ENCODE measurements at regions not wholly inside any gene's neighbourhood (a gene's known extent, or its start where the extent isn't known, plus 50 kb on each side); places are given as distances from the start of the nearest gene placed in this dataset.

DNA sequence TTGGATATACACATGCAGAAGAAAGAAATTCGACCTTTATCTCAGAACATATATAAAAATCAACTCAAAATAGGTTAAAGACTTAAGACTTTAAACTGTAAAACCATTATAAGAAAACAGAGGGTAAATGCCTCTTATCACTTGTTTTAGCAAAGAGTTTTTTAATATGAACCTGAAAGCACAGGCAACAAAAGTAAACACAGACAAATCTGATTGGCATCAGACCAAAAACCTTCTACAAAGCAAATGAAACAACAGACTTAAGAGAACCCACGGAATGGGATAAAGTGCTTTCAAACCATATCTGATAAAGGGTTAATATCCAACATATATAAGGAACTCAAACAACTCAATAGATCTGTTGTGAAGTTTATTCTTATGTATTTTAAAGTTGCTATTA lies 309.9 kb upstream of the OPRM1 start:
- Histone ChIP-seq H4K20me1 (ENCODE audit: control insufficient read depth, extremely low read depth, insufficient read depth, low read length) (no peaks in the 10 kb centered on the region), H3K27ac (ENCODE audit: control insufficient read depth, insufficient read depth, low read length) (no peak overlapping the region), H3K27me3 (ENCODE audit: control insufficient read depth, extremely low read depth, insufficient read depth, low read length) (no peaks in the 10 kb centered on the region), H3K9me3 (ENCODE audit: control insufficient read depth, low read depth, low read length) (no peaks in the 10 kb centered on the region), H3K4me2 (ENCODE audit: control insufficient read depth, extremely low read depth, insufficient read depth, low read depth, low read length) (no peak overlapping the region), H3K79me2 (ENCODE audit: control insufficient read depth, insufficient read depth, low read length) (no peaks in the 10 kb centered on the region), H3K36me3 (ENCODE audit: control insufficient read depth in 2 of 2, extremely low read depth in 1 of 2, insufficient read depth in 2 of 2, low read length in 2 of 2) (no peaks in the 10 kb centered on the region), H2AFZ (ENCODE audit: control insufficient read depth, low read length) (no peak overlapping the region), H3K9me1 (ENCODE audit: control insufficient read depth, extremely low read depth, insufficient read depth, low read length) (no peaks in the 10 kb centered on the region), H3K9ac (ENCODE audit: control insufficient read depth, extremely low read depth, insufficient read depth, low read length) (no peak overlapping the region), H3K4me1 (ENCODE audit: control insufficient read depth, extremely low read depth, insufficient read depth, low read length) (no peaks in the 10 kb centered on the region), H3K4me3 (ENCODE audit: control insufficient read depth in 2 of 3, extremely low read depth in 1 of 3, insufficient read depth in 2 of 3, low read depth in 1 of 3, low read length in 3 of 3) (no peak overlapping the region)
- DNase-seq (ENCODE audit: low read depth, low spot score): no peak
- FAIRE-seq: no peak
- TF ChIP-seq, protein P1, sequence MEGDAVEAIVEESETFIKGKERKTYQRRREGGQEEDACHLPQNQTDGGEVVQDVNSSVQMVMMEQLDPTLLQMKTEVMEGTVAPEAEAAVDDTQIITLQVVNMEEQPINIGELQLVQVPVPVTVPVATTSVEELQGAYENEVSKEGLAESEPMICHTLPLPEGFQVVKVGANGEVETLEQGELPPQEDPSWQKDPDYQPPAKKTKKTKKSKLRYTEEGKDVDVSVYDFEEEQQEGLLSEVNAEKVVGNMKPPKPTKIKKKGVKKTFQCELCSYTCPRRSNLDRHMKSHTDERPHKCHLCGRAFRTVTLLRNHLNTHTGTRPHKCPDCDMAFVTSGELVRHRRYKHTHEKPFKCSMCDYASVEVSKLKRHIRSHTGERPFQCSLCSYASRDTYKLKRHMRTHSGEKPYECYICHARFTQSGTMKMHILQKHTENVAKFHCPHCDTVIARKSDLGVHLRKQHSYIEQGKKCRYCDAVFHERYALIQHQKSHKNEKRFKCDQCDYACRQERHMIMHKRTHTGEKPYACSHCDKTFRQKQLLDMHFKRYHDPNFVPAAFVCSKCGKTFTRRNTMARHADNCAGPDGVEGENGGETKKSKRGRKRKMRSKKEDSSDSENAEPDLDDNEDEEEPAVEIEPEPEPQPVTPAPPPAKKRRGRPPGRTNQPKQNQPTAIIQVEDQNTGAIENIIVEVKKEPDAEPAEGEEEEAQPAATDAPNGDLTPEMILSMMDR (optimal IDR thresholded peaks at IDR 0.05 in 1 of 3, IDR thresholded peaks at IDR 0.05 in 1 of 3, conservative IDR thresholded peaks at IDR 0.05 in 1 of 3; ENCODE audit: extremely low read depth in 1 of 3, insufficient read depth in 2 of 3, low read length in 3 of 3): no peak
- no peak for TF ChIP-seq EZH2 (IDR thresholded peaks at IDR 0.05; ENCODE audit: low read length)
- dilution Hi-C loops (cut with MboI; ENCODE audit: extremely low pct_ligation_motif_present, low sequenced_read_pairs): no loop called here

DNA sequence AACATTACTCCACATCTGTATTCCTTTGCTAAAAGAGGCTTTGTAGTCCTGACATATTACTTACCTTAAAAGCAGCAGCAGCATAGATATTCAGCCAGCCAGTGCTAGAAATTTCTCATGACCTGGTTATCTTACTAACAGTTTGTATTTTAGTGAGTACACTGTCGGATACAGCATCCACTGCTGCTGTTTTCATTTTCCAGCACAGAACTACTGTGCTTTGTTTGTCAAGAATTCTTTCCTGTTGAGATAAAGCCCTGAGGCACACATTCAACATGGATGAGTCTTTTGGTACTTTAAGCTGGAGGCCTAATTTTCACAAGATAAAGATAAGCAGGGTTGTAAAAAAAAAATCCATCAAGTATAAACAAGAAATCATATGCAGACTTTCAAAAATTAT lies 311.2 kb upstream of the OPRM1 start:
- Histone ChIP-seq H3K79me2 (ENCODE audit: control insufficient read depth, insufficient read depth, low read length) (no peaks in the 10 kb centered on the region), H2AFZ (ENCODE audit: control insufficient read depth, low read length) (no peak overlapping the region), H3K4me2 (ENCODE audit: control insufficient read depth, extremely low read depth, insufficient read depth, low read depth, low read length) (no peak overlapping the region), H3K27ac (ENCODE audit: control insufficient read depth, insufficient read depth, low read length) (no peak overlapping the region), H3K4me3 (ENCODE audit: control insufficient read depth in 2 of 3, extremely low read depth in 1 of 3, insufficient read depth in 2 of 3, low read depth in 1 of 3, low read length in 3 of 3) (no peak overlapping the region), H3K27me3 (ENCODE audit: control insufficient read depth, extremely low read depth, insufficient read depth, low read length) (no peaks in the 10 kb centered on the region), H3K9ac (ENCODE audit: control insufficient read depth, extremely low read depth, insufficient read depth, low read length) (no peak overlapping the region), H3K9me1 (ENCODE audit: control insufficient read depth, extremely low read depth, insufficient read depth, low read length) (no peaks in the 10 kb centered on the region), H3K9me3 (ENCODE audit: control insufficient read depth, low read depth, low read length) (no peaks in the 10 kb centered on the region), H4K20me1 (ENCODE audit: control insufficient read depth, extremely low read depth, insufficient read depth, low read length) (no peaks in the 10 kb centered on the region), H3K36me3 (ENCODE audit: control insufficient read depth in 2 of 2, extremely low read depth in 1 of 2, insufficient read depth in 2 of 2, low read length in 2 of 2) (no peaks in the 10 kb centered on the region), H3K4me1 (ENCODE audit: control insufficient read depth, extremely low read depth, insufficient read depth, low read length) (no peaks in the 10 kb centered on the region)
- dilution Hi-C loops (cut with MboI; ENCODE audit: extremely low pct_ligation_motif_present, low sequenced_read_pairs): no loop called here
- DNase-seq (ENCODE audit: low read depth, low spot score) (no peak), FAIRE-seq (no peak)
- TF ChIP-seq EZH2 (IDR thresholded peaks at IDR 0.05; ENCODE audit: low read length): no peak
- TF ChIP-seq, protein P1 (optimal IDR thresholded peaks at IDR 0.05 in 1 of 3, IDR thresholded peaks at IDR 0.05 in 1 of 3, conservative IDR thresholded peaks at IDR 0.05 in 1 of 3; ENCODE audit: extremely low read depth in 1 of 3, insufficient read depth in 2 of 3, low read length in 3 of 3): no peak

Data from keratinocyte (primary cell).